ENCODE measurements at regions not wholly inside any gene's neighbourhood (a gene's known extent, or its start where the extent isn't known, plus 50 kb on each side); places are given as distances from the start of the nearest gene placed in this dataset.

DNA sequence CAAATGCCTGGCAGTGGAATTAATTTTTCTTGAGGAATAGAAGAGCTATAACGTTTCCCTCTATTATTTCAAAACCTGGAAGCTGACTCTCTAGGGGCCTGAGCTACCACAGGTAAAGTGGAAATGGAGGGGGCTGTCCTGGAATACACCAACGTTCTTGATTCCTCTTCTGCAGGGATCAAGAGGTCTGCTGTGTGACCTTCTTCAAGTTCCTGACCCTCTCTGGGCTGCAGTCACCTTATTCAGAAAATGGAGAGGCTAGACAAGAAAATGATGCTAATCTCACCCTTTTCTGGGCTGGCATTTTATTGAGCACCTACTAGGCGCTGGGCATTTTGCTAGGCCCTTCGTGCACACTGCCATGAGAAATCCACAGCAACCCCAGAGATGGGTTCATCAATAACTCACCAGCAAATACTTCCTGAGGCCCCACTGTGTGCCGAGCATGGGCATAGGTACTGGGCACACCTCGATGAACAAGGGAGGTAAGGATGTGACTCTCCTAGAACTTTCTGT lies 55.2 kb upstream of the DLK1 start:
- DNase-seq (ENCODE audit: extremely low read depth in 1 of 11, low read depth in 9 of 11, low spot score in 4 of 11): no peak

DNA sequence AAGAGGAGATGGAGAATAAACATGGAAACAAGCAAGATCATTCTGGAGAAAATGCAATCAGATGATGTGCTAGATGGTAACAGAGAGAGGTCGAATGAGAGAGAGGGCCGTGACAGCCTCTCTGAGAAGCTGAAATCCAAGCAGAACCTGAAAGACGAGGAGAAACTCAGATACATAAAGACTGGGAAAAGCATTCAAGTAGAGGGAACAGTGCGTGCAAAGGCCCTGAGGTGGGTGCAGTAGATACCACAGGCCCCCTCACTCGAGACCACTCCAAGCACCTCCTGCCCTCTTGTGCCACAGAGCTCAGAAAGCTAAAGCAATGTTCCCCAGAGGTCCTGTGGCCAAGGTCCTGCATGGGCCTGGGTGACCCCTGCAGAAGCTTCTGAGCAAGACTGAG lies 54.8 kb upstream of the DLK1 start:
- no peak for DNase-seq (ENCODE audit: extremely low read depth in 1 of 11, low read depth in 9 of 11, low spot score in 4 of 11)

DNA sequence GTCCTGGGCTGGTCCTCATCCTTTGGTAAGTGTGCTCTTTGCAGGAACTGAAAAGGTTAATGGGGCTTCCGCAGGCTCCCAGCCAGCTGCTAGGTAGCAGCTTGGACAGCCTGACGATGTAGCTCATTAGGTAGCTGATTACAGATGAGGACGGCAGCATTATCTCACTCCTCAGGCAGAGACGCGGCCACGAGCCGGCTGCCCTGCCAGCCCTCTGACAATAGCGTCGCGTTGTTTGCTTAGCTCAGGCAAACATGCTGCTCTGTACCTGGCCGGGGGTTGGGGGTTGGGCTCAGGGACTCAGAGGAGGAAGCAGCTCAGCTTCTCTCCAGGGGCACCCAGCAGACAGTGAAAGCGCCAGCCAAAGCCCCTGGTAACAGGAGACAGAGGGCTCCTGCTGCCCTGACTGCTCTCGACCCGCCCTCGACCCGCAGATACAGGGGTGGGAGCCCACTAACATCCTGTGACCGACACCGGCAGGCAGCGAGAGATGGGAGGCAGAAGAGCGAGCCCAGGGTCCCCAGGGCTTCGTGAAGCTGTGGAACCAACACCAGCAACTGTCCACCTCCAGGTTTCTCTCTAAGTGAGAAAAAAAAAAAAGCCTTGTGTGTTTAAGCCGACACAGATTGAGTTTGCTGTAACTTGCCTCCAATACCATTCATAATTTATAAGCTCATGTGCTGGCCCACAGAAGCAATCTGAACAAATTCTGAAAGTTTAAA lies 53.4 kb upstream of the DLK1 start:
- DNase-seq (ENCODE audit: extremely low read depth in 1 of 11, low read depth in 9 of 11, low spot score in 4 of 11): no peak

DNA sequence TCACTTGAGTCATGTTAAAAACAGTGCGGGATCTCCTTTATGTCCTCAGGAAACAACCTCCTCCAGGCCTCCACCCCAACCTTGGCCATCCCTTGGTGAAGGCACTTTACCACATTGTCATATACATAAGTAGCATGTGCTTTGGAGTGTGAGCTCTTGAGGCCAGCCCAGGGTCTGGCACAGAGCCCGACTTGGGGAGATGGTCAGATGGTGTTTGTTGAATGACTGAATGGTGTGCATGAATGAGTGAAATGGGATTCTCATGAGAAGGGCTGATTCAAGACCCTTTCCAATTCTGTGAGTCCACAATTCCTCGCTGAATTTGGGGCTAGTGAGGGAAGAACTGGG lies 52.9 kb upstream of the DLK1 start:
- DNase-seq (ENCODE audit: extremely low read depth in 1 of 11, low read depth in 9 of 11, low spot score in 4 of 11): no peak

DNA sequence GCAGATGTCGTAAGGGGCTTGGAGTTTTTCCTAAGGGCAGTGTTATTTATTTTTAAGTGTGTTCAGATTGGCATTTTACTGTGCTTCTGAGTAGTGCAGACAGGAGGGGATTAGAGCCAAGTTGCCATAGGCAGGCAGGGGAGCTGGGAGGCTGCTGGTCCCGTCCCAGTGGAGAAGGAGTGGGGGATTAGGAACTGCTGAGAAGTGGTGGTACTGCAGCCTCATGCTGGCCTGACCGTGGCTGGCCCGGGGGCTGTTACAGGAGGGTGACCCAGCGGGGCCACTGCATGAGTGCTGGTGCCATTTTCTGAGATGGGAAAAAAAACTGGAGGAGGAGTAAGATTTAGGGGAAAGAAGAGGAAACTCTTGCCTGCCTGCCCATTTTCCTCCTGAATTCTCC lies 52.3 kb upstream of the DLK1 start:
- DNase-seq (ENCODE audit: extremely low read depth in 1 of 11, low read depth in 9 of 11, low spot score in 4 of 11): no peak

DNA sequence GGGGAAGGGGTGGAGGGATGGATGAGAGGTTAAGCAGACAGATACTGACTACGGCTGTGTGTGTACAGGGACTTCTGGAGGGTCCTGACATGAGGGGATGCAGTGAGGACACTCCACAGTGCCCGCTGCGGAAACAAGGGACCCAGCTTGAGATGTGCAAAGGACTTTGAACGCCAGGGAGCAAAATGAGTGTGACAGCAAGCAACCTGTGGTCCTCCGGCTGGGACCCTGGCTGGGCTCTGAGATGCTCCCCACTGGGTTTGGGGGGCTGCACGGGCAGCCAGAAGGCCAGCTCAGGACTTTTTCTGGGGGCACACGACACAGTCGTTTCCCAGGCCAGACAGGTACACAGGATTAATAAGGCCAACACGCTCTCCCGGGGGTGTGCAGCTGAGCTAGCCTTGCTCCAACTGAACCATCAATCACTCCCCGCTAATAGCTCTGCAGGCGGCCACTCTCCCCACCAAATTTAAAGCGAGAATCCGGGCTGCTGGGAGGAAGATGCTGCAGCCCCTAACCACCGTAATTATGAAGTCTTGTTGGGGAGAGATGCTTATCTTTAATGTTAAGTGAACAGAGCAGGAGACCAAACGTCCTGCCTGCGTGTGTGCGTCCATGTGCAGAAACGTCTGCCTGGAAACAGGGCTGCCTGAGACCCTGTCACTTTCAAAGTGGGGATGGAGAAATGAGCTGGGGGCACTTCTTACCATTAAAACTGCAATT lies 51.6 kb upstream of the DLK1 start:
- DNase-seq (ENCODE audit: extremely low read depth in 1 of 11, low read depth in 9 of 11, low spot score in 4 of 11): no peak

DNA sequence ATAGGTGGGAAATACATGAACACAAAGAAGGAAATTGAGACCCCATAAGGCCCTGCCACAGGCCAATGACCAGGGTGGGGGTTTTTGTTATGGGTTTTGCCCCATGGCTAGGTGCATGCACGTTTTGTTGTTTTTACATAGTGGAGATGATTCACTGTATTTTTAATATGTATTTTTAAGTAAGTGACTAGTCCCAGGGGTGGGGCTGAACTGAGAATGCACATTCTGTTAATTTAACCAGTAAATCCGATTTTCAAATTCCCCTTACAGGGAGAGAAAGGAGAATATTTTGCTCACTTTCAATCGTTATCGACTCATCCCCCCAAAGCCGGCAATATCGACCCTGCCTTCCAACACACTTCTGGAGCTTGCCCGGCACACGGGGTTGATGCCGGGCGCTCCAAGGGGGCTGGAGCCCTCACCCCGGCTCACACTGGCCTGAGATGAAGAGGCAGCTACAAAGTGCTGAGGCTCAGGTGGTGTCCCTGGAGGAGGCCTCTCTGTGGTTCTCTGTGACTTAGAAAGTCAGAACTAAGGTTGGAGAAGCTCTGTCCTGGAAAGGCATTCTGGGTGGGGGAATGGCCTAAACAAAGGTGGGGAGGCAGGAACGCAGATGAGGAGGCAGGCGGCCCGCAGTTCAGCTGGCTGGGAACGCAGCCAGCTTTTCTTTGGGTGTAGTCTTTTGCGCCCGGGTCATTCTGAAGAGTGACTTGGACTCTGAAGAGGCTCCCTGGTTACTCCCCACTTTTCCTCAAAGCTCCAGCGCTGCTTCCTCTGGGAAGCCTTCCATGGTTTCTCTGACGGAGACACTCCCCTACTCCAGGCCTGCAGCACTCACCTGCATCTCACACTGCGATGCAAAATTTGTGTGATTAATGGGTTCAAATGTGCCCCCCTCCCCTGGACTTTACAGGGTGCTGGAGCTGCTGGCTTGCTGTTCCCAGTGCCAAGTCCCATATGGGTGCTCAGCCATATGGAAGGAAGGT lies 50.7 kb upstream of the DLK1 start:
- no peak for DNase-seq (ENCODE audit: extremely low read depth in 1 of 11, low read depth in 9 of 11, low spot score in 4 of 11)
